MM.1S (cell line): ENCODE measurements at regions not wholly inside any gene's neighbourhood (a gene's known extent, or its start where the extent isn't known, plus 50 kb on each side); places are given as distances from the start of the nearest gene placed in this dataset.

Experiments
- CTCF ChIP-seq: fragments of 300-600 bp; sonication (generic); IDR thresholded peaks from 2 replicates; pipeline ENCODE4 v1.5.1; 2016; ENCODE audit warnings: antibody characterized with exemption, low read length, mixed read lengths
- EZH2 ChIP-seq: fragments of 300-600 bp; sonication (generic); optimal IDR thresholded peaks from 2 replicates; pipeline ENCODE3; 2017; ENCODE audit warnings: low read depth, mild to moderate bottlenecking, antibody characterized with exemption, low read length, mixed read lengths

- TF ChIP-seq CTCF = no peak
- TF ChIP-seq EZH2 = no peak
These were observed 332.1 kb downstream of the DHX35 start for GRCh38 chr20:39294137-39294725.
